Fibroblast of lung (primary cell): ENCODE measurements at regions not wholly inside any gene's neighbourhood (a gene's known extent, or its start where the extent isn't known, plus 50 kb on each side); places are given as distances from the start of the nearest gene placed in this dataset.

ENCODE experiments used
- DNase-seq, 2 donors: peaks; one replicate each; pipeline versions ENCODE4 v3.0.0 to v3.0.0-alpha.2; 2010; ENCODE audit warnings: low read depth in 2 of 2
- H2AFZ ChIP-seq: 2 replicates; pipeline ENCODE4 v1.5.1; 2012; ENCODE audit warnings: low read length, control low read depth, inconsistent platforms
- H3K27ac ChIP-seq: 2 replicates; pipeline ENCODE4 v1.5.1; 2011; ENCODE audit warnings: low read length, control low read depth; ENCODE audit not compliant: insufficient read depth
- H3K27me3 ChIP-seq: 2 replicates; pipeline ENCODE4 v1.5.1; 2011; ENCODE audit warnings: mild to moderate bottlenecking, low read length; ENCODE audit not compliant: control insufficient read depth, insufficient read depth
- H3K36me3 ChIP-seq: 2 replicates; pipeline ENCODE4 v1.5.1; 2011; ENCODE audit warnings: low read length; ENCODE audit not compliant: control insufficient read depth, insufficient read depth
- H3K4me1 ChIP-seq: 2 replicates; pipeline ENCODE4 v1.5.1; 2011; ENCODE audit warnings: low read length; ENCODE audit not compliant: control insufficient read depth, insufficient read depth; ENCODE audit errors: extremely low read depth
- H3K4me2 ChIP-seq: 2 replicates; pipeline ENCODE4 v1.5.1; 2011; ENCODE audit warnings: low read length, control low read depth; ENCODE audit not compliant: insufficient read depth; ENCODE audit errors: extremely low read depth
- H3K4me3 ChIP-seq, 4 experiments: fragments of 200-600 bp in 1 of 4; sonication (generic) in 1 of 4; replicated peaks in 1 of 4; 2 replicates each; pipeline ENCODE4 v1.5.1; 2011 to 2016; ENCODE audit warnings: low read length in 4 of 4, low read depth in 3 of 4, mild to moderate bottlenecking in 3 of 4, control low read depth in 2 of 4, inconsistent platforms in 1 of 4, mixed read lengths in 1 of 4; ENCODE audit not compliant: insufficient read depth in 1 of 4; ENCODE audit errors: control extremely low read depth in 1 of 4
- H3K79me2 ChIP-seq: 2 replicates; pipeline ENCODE4 v1.5.1; 2012; ENCODE audit warnings: mild to moderate bottlenecking, low read length, inconsistent platforms; ENCODE audit not compliant: control insufficient read depth, insufficient read depth
- H3K9ac ChIP-seq: 2 replicates; pipeline ENCODE4 v1.5.1; 2011; ENCODE audit warnings: mild to moderate bottlenecking, low read length, control low read depth; ENCODE audit not compliant: insufficient read depth
- H3K9me3 ChIP-seq: 2 replicates; pipeline ENCODE4 v1.5.1; 2012; ENCODE audit warnings: low read depth, low read length; ENCODE audit not compliant: control insufficient read depth, insufficient read depth
- H4K20me1 ChIP-seq: 2 replicates; pipeline ENCODE4 v1.5.1; 2011; ENCODE audit warnings: low read length; ENCODE audit not compliant: control insufficient read depth, insufficient read depth; ENCODE audit errors: extremely low read depth
- EZH2 ChIP-seq: IDR thresholded peaks from 2 replicates; pipeline ENCODE4 v1.5.1; 2012; ENCODE audit warnings: low read length, control low read depth, mild to moderate bottlenecking; ENCODE audit errors: missing control alignments
- TF ChIP-seq, protein P1 (sequence below), 2 donors: IDR thresholded peaks in 1 of 2; conservative IDR thresholded peaks in 1 of 2; 1 replicate in 1 of 2; 2 replicates in 1 of 2; pipeline ENCODE4 v1.5.1; 2011 to 2012; ENCODE audit warnings: low read length in 2 of 2, control low read depth in 1 of 2, inconsistent platforms in 1 of 2, low read depth in 1 of 2, mild to moderate bottlenecking in 1 of 2

GRCh38 chr1:90613371-90613770 lies 103.7 kb downstream of the BARHL2 start:
- TF ChIP-seq EZH2, result no peak
- TF ChIP-seq, protein P1, sequence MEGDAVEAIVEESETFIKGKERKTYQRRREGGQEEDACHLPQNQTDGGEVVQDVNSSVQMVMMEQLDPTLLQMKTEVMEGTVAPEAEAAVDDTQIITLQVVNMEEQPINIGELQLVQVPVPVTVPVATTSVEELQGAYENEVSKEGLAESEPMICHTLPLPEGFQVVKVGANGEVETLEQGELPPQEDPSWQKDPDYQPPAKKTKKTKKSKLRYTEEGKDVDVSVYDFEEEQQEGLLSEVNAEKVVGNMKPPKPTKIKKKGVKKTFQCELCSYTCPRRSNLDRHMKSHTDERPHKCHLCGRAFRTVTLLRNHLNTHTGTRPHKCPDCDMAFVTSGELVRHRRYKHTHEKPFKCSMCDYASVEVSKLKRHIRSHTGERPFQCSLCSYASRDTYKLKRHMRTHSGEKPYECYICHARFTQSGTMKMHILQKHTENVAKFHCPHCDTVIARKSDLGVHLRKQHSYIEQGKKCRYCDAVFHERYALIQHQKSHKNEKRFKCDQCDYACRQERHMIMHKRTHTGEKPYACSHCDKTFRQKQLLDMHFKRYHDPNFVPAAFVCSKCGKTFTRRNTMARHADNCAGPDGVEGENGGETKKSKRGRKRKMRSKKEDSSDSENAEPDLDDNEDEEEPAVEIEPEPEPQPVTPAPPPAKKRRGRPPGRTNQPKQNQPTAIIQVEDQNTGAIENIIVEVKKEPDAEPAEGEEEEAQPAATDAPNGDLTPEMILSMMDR (conservative IDR thresholded peaks at IDR 0.05 in 1 of 2, IDR thresholded peaks at IDR 0.05 in 1 of 2; ENCODE audit: low read depth in 1 of 2, low read length in 2 of 2), result no peak
- no peaks in the 10 kb centered on the region for H3K27me3 ChIP-seq

DNA sequence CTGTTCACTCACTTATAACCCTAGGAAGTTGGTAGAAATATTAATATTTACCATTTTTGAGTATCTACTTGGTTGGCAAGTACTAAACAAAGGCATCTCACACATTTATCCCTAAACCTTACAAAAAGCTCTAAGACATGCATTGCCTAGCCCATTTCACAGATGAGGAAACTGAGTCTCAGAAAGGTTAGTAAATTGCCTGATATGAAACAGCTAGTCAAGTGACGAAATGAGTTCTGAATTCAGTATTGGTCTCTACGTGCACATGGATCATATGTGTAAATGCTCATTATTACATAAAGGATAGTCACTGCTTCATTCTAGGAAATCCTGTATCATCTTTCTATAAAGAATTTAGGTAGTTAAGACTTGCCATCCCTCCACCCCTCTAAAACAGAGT lies 105.1 kb downstream of the BARHL2 start:
- H2AFZ ChIP-seq, result no peak overlapping the region
- H3K4me3 ChIP-seq, result no peak overlapping the region
- H4K20me1 ChIP-seq, result no peaks in the 10 kb centered on the region
- no peaks in the 10 kb centered on the region for H3K4me1 ChIP-seq
- no peaks in the 10 kb centered on the region for H3K79me2 ChIP-seq
- H3K36me3 ChIP-seq, result no peaks in the 10 kb centered on the region
- no peak for TF ChIP-seq EZH2
- TF ChIP-seq, protein P1 (conservative IDR thresholded peaks at IDR 0.05 in 1 of 2, IDR thresholded peaks at IDR 0.05 in 1 of 2; ENCODE audit: low read depth in 1 of 2, low read length in 2 of 2), result no peak
- H3K4me2 ChIP-seq, result no peak overlapping the region
- H3K27ac ChIP-seq, result no peak overlapping the region
- H3K9ac ChIP-seq, result no peak overlapping the region
- DNase-seq, result no peak
- no peaks in the 10 kb centered on the region for H3K9me3 ChIP-seq
- H3K27me3 ChIP-seq, result no peaks in the 10 kb centered on the region

More at GRCh38 chr1:90613371-90613770, 103.7 kb downstream of the BARHL2 start:
- Histone ChIP-seq H3K9ac (no peak overlapping the region), H3K27ac (no peak overlapping the region), H3K9me3 (no peaks in the 10 kb centered on the region), H2AFZ (no peak overlapping the region), H3K4me3 (no peak overlapping the region), H3K4me2 (no peak overlapping the region), H4K20me1 (no peaks in the 10 kb centered on the region), H3K4me1 (no peaks in the 10 kb centered on the region), H3K36me3 (no peaks in the 10 kb centered on the region), H3K79me2 (no peaks in the 10 kb centered on the region)
- no peak for DNase-seq

- TF ChIP-seq, protein P1 (conservative IDR thresholded peaks at IDR 0.05 in 1 of 2, IDR thresholded peaks at IDR 0.05 in 1 of 2; ENCODE audit: low read depth in 1 of 2, low read length in 2 of 2), result no peak
- TF ChIP-seq EZH2, result no peak
- no peak overlapping the region for H2AFZ ChIP-seq
- no peaks in the 10 kb centered on the region for H3K36me3 ChIP-seq
- no peak overlapping the region for H3K9ac ChIP-seq
- H3K4me1 ChIP-seq, result no peaks in the 10 kb centered on the region
- no peaks in the 10 kb centered on the region for H3K9me3 ChIP-seq
- no peak for DNase-seq
- H3K79me2 ChIP-seq, result no peaks in the 10 kb centered on the region
- no peak overlapping the region for H3K4me3 ChIP-seq
- no peaks in the 10 kb centered on the region for H3K27me3 ChIP-seq
- no peak overlapping the region for H3K27ac ChIP-seq
- H3K4me2 ChIP-seq, result no peak overlapping the region
- no peaks in the 10 kb centered on the region for H4K20me1 ChIP-seq
These were observed 109.4 kb downstream of the BARHL2 start for GRCh38 chr1:90607736-90608135.
